Islet precursor cell (in vitro differentiated cells): ENCODE measurements at regions not wholly inside any gene's neighbourhood (a gene's known extent, or its start where the extent isn't known, plus 50 kb on each side); places are given as distances from the start of the nearest gene placed in this dataset.

Experiments
- DNase-seq: peaks from one replicate; pipeline ENCODE4 v3.0.0-alpha.2; 2018

DNA sequence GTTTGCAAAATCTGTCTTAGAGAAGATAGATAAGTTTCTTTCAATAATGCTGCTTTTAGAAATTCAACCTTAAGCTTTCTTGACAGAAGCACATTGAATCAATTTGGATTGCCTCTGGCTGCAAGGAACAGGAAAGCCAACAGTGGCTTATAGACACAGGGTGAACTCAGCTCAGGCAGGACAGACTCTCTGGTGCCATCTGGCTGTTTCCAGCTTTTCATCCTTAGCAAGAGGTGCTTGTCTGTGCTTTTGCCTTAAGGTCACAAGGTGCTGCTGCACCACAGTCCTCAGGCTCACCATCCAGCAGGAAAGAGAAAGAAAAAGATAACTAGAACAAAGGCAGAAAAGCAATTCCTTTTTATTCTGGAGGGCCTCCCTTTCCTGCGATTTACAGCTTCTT lies 93.7 kb upstream of the ETS2 start:
- peak; percentile 83 for DNase-seq

DNA sequence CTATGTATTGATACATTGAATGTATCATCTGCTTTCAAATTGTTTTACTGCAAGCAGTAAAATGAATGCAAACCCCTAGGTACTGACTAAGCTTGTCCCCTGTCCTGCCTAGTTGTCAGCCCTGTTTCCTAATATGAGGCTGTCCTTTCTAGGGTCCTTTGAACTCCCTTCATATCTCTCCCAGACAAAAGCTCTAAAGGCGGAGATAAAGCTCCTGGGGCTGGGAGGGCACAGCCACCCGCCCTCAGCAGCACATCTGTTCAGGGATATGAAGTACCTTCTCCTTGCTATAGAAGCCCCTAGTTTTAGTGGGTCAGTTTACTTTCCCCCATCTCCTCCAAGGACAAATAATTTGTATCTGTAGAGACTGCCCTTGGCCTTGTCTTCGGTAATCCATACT lies 93.1 kb upstream of the ETS2 start:
- DNase-seq = no peak

DNA sequence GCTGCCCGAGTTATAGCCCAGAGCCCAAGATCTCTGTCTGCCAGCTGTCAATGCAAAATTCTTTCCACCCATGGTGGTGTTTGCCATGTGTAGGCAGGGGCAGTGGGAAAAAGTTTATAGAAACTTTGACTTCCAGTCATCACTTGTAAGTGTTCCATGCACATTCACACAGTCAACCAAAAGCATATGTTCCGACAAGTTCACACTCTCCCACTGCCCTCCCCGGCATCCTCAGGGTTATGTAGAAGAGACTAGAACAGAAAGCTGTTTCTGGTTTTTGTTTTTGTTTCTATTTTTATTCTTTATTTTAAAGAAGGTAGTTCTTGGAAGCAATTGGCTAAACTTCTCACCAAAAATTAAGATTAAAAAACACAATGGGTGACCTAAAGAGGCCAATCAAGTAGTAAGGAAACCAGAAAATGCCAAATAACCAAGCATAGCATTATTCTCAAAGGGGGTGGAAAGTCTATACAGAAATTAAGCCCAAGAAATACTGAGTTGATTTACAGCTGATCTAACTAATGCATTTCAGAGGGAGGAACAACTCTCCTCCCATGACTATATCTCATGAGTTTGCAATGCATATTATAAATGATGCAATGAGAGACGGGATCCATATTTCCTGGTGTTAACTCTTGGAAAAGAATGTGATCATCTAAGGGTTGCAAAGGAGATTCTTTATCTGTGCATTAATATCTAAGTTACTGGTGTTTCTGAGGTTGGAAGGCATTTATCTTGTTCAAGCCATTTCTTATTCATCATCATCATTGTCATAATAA lies 91.5 kb upstream of the ETS2 start:
- no peak for DNase-seq

DNA sequence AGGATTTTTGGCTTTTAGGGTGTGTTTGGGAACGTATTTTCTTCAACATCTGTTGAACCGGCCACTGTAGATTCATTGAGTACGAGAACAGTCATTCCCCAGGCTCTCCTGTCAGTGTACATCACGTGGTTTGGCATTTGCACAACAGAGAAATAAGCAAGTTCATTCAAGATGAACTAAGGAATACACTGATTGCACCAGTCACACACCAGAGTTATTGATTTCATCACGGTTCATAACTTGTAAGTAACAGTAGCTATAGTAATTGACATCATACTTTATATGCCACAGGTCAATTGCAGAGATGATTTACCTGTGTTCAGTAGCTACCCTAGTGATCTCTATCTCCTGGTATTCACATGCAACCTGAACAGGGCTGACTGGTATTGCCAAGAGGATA lies 90.7 kb upstream of the ETS2 start:
- no peak for DNase-seq

DNA sequence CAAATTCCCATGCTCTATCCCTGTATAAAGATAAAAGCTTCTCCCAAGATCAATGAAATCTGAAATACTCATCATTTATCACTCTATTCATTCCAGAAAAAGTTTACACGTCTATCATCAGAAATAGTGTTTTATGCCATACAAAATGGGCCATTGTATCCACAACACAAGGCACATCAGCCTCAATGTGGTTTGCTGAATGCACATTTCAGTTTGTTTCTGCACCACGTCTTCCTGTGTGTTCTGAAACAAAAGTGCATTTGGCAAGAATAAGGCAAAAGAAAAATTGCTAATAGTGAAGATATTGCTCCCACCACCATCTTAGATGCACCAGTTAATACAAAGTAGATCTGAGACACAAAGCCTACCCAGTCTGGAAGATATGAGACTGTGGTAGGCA lies 89.6 kb upstream of the ETS2 start:
- DNase-seq = no peak

DNA sequence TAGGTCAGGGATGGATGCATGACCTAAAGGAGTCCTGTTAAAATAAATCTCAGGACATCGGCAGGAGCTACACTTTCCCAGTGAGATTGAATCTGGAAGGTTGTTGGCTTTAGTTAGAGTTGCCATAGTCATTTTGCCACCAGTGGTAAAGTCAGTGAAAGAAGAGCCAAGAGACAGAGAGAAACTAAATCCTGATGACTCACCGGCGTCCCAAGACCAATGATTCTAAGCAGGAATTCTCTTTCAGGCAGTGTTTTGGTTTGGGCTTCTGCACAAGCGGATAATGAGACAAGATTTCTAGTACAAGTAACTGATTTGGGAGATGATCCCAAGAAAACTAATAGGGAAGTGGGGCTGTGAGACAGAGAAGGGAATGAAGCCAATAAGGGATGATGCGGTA lies 88.8 kb upstream of the ETS2 start:
- no peak for DNase-seq

DNA sequence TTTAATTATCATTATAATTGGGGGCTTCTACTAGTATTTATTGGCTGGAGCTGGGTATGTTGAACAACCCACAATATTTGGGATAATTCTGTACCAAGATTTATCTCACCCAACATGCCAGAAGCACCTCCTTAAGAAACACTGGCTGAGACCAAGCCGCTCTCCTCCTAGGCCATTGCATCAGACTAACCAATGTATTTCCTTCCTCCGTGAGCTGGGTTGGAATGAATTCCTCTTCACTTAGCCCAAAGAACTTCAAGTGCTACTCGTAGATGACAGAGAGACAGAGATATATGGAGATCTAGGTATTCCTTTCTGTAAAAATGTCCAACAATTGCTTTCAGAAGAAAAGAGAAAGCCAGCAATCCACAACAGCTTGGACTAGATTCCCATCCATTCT lies 87.2 kb upstream of the ETS2 start:
- no peak for DNase-seq

DNA sequence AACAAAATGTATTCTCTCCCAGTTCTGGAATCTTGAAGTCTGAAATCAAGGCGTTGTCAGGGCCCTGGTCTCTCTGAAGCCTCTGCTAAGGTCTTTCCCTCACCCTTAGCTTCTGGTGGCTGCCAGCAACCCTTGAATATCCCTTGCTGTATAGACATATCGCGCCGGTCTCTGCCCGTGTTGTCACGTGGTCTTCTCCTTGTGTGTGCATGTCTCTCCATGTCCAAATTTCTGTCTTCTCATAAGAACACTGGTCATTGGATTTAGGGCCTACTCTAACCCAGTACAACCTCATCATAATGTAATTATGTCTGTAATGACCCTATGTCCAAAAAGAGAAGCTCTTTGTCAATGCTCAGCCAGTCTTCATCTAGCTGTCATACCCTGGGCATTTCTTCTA lies 85.7 kb upstream of the ETS2 start:
- DNase-seq = no peak

DNA sequence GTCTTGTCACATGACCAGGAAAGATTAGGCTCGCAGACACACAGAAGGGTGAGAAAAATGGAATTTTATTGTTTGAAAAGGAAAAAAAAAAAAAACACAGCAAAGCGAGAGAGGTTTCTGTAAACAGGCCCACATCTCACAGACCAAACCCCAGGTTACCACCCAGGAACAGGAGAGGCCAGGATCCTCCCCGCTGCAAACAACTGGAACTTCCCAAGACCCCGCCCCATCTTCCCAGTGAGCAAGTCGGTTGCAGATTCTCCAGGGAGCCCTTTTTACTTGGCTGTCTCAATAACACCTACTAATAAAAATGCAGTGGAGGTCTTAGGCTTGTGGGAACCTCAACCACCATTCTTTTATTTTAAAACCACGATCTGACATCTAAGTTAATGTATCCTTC lies 84.7 kb upstream of the ETS2 start:
- no peak for DNase-seq

DNA sequence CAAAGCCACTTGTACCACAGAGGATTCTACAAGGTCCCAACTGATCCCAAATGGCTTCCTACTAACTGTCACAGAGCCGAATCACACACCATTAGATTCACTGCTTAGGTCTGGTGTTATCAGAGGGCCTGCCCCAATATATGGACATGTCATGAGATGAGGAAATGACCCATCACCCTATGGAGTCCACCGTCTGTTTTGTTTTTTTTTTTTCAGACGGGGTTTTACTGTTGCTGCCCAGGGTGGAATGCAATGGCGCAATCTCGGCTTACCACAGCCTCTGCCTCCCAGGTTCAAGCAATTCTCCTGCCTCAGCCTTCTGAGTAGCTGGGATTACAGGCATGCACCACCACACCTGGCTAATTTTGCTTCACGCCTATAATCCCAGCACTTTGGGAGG lies 83.8 kb upstream of the ETS2 start:
- no peak for DNase-seq

DNA sequence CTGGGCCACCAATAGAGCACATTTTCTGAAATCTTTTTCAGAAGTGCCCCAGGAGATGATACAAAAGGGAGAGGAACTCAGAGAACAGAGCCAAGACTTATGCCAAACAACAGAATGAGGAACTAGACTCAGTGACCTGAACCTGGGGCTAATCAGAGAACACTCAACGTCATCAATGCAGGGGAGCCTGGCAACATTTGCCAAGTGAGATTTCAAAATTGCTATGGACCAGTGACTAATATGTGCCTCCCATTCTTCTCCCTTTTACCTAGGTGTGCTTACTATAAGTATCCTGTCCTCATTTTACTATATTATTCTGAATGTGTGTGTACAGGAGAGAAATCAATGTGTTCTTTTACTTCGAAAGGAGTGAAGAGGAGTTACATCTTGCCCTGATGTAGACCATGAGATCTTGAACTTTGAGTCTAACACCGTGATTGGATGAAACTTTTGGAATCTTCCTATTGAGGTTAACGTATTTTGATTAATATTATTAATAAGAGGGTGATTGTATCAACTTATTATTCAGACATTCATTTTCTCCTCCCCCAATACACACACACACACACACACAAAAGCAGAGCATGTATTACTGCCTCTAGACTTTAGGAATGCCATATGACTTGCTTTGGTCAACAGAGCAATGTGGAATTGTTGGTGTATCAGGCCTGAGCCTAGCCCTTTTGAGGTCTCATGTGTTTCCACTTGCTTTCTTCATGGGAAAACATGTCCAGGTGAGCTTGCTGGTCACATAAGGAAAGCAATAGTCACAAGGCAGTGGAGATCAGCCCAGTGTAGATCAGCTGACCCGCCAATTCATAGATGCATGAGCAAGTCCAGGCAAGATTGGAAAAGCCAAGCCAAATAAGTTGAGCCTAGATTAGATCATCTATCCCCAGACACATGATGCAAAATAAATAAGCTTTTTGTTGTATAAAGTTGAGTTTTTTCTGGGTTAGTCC lies 80.3 kb upstream of the ETS2 start:
- no peak for DNase-seq

DNA sequence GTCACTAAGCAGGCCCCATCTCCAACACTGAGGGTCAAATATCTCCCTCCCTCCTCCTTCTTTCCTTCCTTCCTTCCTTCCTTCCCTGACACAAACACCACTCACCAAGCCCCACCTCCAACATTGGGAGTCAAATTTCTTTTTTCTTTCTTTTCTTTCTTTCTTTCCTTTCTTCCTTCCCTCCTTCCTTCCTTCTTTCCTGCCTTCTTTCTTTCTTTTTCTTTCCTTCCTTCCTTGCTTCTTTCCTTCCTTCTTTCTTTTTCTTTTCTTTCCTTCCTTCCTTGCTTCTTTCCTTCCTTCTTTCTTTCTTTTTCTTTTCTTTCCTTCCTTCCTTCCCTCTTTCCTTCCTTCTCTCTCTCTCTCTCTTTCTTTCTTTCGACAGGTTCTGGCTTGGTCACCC lies 79.2 kb upstream of the ETS2 start:
- DNase-seq = no peak

DNA sequence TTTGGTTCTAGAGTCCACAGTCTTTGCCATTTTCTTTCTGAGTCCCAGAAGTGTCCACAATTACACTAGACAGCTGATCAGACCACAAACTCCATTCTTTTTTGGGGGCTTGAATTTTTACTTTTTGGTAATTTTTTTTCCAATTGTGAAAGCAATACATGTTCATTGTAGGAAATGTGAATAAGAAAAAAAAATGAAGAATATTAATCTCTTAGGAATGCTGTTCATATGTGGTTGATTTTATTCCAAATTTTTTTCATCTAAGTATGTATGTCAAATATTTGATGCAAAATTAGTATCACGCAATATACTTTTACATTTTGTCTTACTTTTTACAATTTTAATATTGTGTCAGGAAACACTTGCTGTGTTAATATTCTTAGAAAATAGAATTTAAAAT lies 76.4 kb upstream of the ETS2 start:
- no peak for DNase-seq

DNA sequence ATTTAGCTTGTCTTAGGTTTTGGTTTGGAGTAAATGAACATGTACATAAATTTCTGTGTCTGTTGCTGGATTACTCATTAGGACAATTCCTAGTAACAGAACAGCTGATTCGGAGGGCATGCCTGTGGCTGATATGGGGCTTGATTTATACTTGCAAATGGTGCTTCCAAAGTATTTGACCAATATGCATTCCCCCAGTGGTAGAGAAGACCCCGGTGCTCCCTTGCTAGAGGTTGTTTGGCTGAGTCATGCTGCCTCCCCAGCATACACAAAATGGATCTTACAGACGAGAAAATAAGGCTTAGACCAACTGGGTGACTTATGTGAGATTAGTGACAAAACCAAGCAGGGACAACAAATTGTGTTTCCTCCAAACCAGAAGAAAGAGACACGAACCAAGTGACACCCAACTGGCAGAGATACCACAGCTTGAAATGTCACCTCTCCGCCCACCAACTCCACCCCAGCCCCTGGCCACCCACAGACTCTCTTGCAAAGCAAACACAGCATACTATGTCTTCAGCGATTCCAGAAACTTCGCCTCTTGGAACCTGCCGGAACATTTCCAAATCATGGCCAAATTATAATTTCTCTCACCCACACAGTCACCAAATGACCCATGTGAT lies 75.9 kb upstream of the ETS2 start:
- no peak for DNase-seq

DNA sequence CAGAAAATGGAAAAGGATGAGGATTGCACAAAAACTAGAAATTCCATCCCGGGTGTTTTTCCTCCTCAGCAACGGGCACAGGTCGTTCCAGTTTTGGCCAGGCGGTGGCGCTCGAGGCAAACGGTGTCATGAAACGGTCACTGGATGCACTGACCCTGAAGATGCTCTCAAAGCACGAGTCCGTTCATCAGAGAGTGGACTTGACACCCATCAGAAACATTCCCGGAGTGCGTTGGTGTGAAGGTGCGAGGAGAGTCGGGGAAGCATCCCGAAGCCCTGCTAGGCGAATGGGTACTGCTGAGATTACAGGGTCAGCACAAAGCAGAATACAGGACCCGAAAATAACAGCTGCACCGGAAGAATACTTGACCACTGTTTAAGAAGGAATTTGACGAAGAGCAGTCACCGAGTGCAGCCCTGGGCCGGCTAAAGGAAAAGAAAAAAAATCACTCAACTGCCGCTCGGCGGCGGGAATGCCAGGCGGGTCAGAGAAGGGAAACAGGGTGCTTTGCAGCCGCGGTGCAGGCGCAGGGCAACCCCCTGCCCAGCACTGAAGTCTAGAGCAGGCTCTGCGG lies 71.7 kb upstream of the ETS2 start:
- peak; percentile 90 for DNase-seq

DNA sequence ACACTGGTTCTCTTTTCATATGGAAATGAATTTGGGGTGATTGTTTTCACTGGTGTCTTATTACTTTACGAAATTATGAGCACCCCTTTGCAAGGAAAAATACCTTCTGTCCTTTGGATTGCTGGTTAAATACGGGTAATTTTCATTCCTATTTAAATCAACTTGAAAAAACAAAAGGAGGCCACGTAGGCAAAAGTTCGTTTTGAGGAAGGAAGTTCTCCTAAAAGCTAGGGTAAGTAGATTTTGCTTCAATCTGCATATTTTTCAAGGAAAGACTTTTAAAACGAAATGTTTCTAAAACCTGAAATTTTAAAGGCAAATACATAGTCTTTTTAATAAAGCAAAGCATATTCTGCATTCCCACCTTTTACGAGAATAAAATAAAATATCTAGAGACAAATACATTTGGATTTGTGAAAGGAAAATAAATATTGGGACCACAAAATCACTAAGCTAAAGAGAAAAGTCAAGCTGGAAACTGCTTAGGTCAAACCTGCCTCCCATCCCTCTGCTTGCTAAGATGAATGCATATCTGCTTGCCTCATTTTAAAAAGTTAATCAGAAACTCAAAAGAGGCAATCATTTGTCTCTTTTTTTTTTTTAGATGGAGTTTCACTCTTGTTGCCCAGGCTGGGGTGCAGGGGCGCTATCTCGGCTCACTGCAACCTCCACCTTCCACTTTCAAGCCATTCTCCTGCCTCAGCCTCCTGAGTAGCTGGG lies 70.9 kb upstream of the ETS2 start:
- DNase-seq = no peak

DNA sequence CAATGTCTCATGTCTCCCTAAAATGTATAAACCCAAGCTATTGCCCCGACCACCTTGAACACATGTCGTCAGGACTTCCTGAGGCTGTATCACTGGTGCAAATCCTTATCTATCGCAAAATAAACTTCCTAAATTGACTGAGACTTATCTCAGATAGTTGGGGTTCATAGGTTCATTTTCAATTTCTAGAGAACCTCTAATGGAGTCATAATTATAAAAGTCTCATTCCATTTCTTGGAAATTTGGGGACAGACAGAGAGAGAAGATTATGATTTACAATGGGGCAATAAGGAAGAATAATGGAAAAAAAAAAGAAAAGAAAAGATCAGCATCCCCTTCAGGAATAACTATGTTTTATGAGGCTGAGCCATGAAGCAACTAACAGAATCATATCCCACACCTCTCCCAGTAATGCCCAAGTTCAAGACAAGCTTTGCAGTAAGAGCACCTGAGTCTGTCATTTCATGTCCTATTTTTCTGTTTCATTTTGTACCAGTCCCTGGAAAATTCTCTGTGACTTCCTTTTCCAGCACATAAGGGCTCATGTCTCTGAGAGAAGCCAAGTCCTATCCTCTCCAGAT lies 70.0 kb upstream of the ETS2 start:
- DNase-seq = no peak

DNA sequence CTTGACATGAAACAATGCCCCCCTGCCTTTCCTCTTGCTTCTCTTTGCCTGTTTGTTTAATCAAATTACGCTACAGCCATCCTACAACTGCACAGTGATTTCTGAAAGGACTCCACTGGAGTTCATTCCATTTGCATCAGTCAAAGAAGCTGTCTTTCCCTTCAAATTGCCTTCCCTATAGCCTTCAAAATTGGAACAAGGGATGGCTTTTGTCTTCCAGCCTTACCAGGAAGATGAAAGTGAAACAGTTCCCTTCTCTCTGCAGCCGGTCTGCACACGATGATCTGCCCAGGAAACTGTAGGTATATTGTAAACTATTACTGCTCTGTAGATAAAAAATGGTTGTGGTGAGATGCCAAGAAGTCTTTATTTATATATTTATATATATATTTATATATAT lies 65.6 kb upstream of the ETS2 start:
- peak; percentile 16 for DNase-seq

DNA sequence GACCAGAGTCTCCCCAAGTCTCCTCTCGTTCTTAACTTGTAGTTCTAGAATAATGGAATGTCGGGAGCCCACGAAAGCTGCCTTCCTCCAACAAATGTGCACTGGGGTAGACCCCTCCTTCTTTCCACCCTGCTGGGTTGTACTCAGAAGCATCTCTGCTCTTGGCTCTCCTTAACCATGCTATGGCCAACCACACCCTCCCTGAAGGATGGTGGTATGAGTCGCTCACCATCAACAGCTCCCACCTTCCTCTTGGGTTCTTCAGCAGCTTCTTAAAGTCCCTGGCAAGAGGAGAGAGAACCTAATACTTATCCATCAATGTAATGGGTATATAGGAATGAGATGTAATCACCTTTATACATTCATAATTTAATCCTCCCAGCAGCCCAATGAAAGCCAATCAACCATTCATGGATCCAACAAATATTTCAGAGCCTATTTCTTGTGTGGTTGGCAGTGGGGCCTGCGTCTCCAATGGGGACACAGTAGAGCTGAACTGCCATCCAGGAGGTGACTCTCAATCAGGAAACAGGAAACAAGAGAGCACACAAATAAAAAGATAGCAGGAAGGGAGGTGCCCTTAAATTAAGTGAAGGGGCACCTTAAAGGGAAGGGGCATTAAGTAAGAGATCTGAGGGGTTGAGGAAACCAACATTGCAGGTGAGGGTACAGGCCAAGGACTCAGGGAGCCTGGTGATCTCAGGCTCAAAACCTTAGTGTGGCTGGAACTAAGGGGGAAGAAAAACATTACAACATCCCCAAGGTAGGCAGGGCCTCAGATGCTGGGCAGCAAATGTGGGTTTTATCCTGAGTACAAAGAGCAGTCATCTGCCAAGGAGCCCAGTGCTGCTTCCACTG lies 64.4 kb upstream of the ETS2 start:
- DNase-seq = peak; percentile 21

DNA sequence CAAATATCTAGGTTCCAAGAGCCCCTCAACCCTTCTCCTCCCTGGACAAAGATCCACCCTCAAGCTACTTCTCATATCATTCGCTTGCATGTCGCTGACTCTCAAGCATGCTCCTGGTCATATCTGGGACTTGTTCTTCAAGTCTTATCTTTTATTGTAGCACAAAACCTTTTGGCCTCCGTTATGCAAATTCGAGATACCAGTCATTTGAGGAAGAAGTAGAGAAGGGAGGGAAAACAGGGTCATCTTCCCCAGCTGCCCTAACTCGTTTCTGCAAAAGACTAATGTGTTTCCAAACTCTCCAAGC lies 63.8 kb upstream of the ETS2 start:
- DNase-seq = no peak

DNA sequence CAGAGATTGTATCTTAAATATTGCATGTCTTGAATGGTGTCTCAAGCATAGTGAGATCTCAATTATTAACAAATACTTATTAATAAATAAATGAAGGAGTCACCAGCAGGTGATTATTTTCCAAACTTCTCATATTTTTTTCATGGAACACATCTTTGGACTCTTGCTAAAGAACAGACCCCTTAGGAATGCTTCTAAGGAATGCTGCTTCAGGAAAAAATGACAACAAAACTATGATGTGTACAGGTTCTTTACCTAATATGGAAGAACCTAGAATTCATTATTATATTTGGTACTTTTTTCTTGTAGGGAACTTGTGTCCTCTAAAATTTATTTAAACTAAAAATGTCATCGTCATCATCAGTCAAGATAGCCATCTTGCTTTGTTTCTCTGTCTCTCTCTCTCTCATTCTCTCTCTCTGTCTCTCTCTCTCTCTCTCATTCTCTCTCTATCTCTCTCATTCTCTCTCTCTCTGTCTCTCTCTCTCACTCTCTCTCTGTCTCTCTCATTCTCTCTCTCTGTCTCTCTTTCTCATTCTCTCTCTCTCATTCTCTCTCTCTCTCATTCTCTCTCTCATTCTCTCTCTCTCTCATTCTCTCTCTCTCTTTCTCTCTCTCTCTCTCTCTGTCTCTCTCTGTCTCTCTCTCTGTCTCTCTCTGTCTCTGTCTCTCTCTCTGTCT lies 63.0 kb upstream of the ETS2 start:
- DNase-seq = no peak
